Colonic mucosa (tissue), 4 donors: ENCODE measurements at regions not wholly inside any gene's neighbourhood (a gene's known extent, or its start where the extent isn't known, plus 50 kb on each side); places are given as distances from the start of the nearest gene placed in this dataset.

Experiments used
- DNase-seq: peaks from one replicate; pipeline ENCODE4 v3.0.0-alpha.2; 2020
- H3K27ac ChIP-seq: fragments of 200-600 bp; one replicate; pipeline ENCODE4 v1.8.0; 2021
- H3K27me3 ChIP-seq: fragments of 200-600 bp; one replicate; pipeline ENCODE4 v1.8.0; 2021
- H3K36me3 ChIP-seq: fragments of 200-600 bp; one replicate; pipeline ENCODE4 v1.8.0; 2021
- H3K4me1 ChIP-seq: fragments of 200-600 bp; one replicate; pipeline ENCODE4 v1.8.0; 2021; ENCODE audit warnings: mild to moderate bottlenecking
- H3K4me3 ChIP-seq: fragments of 200-600 bp; one replicate; pipeline ENCODE4 v1.8.0; 2021
- H3K9ac ChIP-seq, 2 donors: one replicate each; pipeline ENCODE4 v1.7.0; 2013; ENCODE audit warnings: control low read depth in 2 of 2, low read depth in 2 of 2, low read length in 2 of 2
- H3K9me3 ChIP-seq: fragments of 200-600 bp; one replicate; pipeline ENCODE4 v1.8.0; 2021
- intact Hi-C: fragments of 100-400 bp; cut with DNase I; formaldehyde crosslinking; loops from one replicate; pipeline ENCODE4 v1.14.1; 2022
- TF ChIP-seq, protein P1 (sequence below): fragments of 200-600 bp; IDR thresholded peaks from one replicate; pipeline ENCODE4 v1.8.0; 2022; ENCODE audit warnings: antibody characterized with exemption, mild to moderate bottlenecking
- donor health status: healthy.
- donor health status: DM: no; HTN: no; CAD: no.
- donor health status: DM: no; HTN: no; CAD: no.

DNA sequence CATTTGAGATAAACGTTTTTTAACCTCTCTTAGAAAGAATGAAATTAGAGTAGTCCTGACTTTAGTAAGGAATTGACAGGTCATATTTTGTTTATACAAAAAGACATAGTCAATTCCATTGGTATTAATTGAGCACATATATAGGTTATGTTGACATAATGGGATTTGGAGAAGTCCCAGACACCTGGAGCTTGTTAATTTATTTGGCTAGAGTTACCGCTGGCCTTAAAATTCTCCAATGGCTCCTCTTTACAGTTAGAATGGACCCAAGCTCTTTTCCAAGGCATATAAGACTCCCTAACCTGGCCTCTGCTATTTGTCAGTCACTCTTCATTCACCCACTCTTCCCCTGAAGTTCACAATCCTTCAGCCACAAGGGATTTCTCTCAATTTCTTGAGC, 221.3 kb downstream of the CBLN4 start:
- Histone ChIP-seq H3K9me3 (no peaks in the 10 kb centered on the region), H3K27me3 (no peaks in the 10 kb centered on the region), H3K9ac (no peak overlapping the region), H3K27ac (no peak overlapping the region), H3K36me3 (no peaks in the 10 kb centered on the region), H3K4me3 (no peak overlapping the region), H3K4me1 (no peaks in the 10 kb centered on the region)
- TF ChIP-seq, protein P1, sequence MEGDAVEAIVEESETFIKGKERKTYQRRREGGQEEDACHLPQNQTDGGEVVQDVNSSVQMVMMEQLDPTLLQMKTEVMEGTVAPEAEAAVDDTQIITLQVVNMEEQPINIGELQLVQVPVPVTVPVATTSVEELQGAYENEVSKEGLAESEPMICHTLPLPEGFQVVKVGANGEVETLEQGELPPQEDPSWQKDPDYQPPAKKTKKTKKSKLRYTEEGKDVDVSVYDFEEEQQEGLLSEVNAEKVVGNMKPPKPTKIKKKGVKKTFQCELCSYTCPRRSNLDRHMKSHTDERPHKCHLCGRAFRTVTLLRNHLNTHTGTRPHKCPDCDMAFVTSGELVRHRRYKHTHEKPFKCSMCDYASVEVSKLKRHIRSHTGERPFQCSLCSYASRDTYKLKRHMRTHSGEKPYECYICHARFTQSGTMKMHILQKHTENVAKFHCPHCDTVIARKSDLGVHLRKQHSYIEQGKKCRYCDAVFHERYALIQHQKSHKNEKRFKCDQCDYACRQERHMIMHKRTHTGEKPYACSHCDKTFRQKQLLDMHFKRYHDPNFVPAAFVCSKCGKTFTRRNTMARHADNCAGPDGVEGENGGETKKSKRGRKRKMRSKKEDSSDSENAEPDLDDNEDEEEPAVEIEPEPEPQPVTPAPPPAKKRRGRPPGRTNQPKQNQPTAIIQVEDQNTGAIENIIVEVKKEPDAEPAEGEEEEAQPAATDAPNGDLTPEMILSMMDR = no peak
- no peak for DNase-seq
- intact Hi-C loops = no loop called here

DNA sequence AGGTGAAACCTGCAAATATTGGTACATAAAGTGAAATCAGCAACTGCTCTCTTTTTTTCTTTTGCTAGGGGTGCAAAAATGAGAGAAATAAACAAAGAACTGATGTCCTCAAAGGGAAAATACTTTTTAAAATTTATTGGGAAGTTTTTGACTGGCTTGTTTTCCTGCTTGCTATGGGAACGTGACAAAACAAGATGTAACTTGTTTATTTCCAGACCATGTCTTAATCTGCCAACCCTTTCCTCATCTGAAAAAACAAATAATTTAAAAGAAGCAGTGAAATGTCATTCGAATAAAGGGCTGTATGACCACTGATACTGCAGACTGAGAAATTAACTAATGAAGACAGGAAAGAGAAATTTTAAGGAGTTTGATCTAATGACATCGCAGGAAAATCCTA, 221.9 kb downstream of the CBLN4 start:
- H3K36me3 ChIP-seq = no peaks in the 10 kb centered on the region
- no peaks in the 10 kb centered on the region for H3K9me3 ChIP-seq
- DNase-seq = no peak
- no peaks in the 10 kb centered on the region for H3K27me3 ChIP-seq
- intact Hi-C loops = no loop called here
- no peak overlapping the region for H3K9ac ChIP-seq
- H3K4me1 ChIP-seq = no peaks in the 10 kb centered on the region
- no peak overlapping the region for H3K4me3 ChIP-seq
- TF ChIP-seq, protein P1 = no peak
- H3K27ac ChIP-seq = no peak overlapping the region

DNA sequence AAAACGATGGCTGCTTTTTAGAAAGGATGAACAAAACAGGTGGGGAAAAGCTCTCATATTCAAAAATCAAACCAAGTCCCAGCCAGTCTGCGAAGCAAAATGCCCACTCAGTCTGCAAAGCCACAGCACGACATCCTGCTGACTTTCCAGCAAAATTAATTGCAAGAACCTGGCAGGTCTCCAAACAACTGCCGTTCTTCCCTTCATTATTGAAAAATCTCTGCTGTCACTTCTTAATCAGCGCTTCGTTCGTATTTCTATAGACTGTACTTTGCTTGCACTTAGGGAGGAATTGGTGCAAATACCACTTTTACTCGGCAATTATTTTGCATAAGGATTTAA, 222.4 kb downstream of the CBLN4 start:
- no peak overlapping the region for H3K4me3 ChIP-seq
- H3K27me3 ChIP-seq = no peaks in the 10 kb centered on the region
- TF ChIP-seq, protein P1 = no peak
- intact Hi-C loops = no loop called here
- H3K9ac ChIP-seq = no peak overlapping the region
- no peaks in the 10 kb centered on the region for H3K36me3 ChIP-seq
- no peak overlapping the region for H3K27ac ChIP-seq
- DNase-seq = no peak
- no peaks in the 10 kb centered on the region for H3K9me3 ChIP-seq
- no peaks in the 10 kb centered on the region for H3K4me1 ChIP-seq

DNA sequence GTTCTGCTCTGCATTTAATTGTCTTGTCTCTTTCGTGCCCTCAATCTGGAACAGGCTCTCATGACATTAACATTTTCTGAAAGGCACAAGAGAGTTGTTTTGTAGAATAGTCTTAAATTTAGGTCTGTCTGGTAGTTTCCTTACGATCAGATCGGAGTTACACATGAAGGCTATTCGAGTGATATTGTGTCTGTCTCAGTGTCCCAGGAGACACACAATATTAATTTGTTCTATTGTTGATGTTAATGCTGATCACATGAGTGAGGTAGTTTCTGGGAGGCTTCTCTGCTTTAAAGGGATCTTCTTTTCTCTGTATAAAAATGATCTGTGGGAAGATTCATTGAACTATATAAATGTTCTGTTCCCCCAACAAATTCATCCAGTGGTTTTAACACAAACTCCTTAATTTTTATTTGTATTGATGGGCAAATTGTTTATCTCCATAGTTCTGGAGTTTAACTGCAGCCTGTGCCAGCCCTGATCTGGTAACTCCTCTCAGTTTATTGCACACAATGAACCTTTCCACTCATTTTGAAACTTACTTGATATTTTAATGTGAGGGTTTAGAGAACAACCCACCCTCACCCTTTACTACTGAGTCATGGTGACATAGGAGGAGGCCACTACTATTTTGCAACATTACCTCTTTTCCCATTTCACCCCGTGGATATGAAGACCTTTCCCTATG, 223.0 kb downstream of the CBLN4 start:
- TF ChIP-seq, protein P1 = no peak
- intact Hi-C loops = no loop called here
- DNase-seq = no peak
- no peaks in the 10 kb centered on the region for H3K36me3 ChIP-seq
- no peak overlapping the region for H3K27ac ChIP-seq
- no peaks in the 10 kb centered on the region for H3K27me3 ChIP-seq
- H3K9ac ChIP-seq = no peak overlapping the region
- no peak overlapping the region for H3K4me3 ChIP-seq
- H3K9me3 ChIP-seq = no peaks in the 10 kb centered on the region
- H3K4me1 ChIP-seq = no peaks in the 10 kb centered on the region

DNA sequence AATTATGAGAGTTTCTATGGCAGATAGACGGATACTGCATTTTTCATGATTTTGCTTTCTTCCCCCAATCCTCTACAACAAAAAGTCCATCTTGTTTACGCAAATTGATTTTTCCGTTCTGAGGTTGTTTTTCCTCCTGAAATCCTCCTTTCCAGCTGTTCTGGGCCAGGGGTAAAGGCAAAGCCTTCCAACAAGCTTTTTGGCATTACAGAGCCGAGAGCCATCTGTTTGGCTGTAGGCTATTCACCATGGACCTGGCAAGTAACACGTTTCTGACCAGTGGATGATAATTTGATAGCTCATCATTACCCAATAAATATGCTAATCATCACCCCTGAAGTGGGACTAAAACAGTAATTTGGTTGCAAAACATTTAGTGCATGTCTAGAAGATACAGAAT, 226.5 kb downstream of the CBLN4 start:
- H3K4me3 ChIP-seq = no peak overlapping the region
- H3K27ac ChIP-seq = no peak overlapping the region
- no peaks in the 10 kb centered on the region for H3K36me3 ChIP-seq
- H3K27me3 ChIP-seq = no peaks in the 10 kb centered on the region
- no peak overlapping the region for H3K9ac ChIP-seq
- H3K9me3 ChIP-seq = no peaks in the 10 kb centered on the region
- TF ChIP-seq, protein P1 = no peak
- DNase-seq = no peak
- intact Hi-C loops = no loop called here
- no peaks in the 10 kb centered on the region for H3K4me1 ChIP-seq
